GM20000 (cell line): ENCODE measurements at regions not wholly inside any gene's neighbourhood (a gene's known extent, or its start where the extent isn't known, plus 50 kb on each side); places are given as distances from the start of the nearest gene placed in this dataset.

Experiments used
- DNase-seq: peaks from one replicate; pipeline ENCODE4 v3.0.0; 2012; ENCODE audit warnings: low spot score
- CTCF ChIP-seq: IDR thresholded peaks from 2 replicates; pipeline ENCODE4 v1.5.1; 2012; ENCODE audit warnings: mild to moderate bottlenecking, control low read depth; ENCODE audit errors: extremely low read depth, missing control alignments

- no peak for DNase-seq
These were observed 333.7 kb downstream of the SEC14L1 start for GRCh38 chr17:77474292-77474988.

GRCh38 chr17:77475016-77475976 is 334.5 kb downstream of the SEC14L1 start:
- DNase-seq = no peak
- TF ChIP-seq CTCF = no peak

More at GRCh38 chr17:77474292-77474988, 333.7 kb downstream of the SEC14L1 start:
- TF ChIP-seq CTCF = no peak

GRCh38 chr17:77476006-77476405 is 335.2 kb downstream of the SEC14L1 start:
- no peak for DNase-seq
- TF ChIP-seq CTCF = no peak

- no peak for TF ChIP-seq CTCF
- no peak for DNase-seq
These were observed 335.7 kb downstream of the SEC14L1 start for GRCh38 chr17:77476498-77476897.

- TF ChIP-seq CTCF = no peak
- no peak for DNase-seq
These were observed 336.4 kb downstream of the SEC14L1 start for GRCh38 chr17:77476931-77477805.

- DNase-seq = no peak
- TF ChIP-seq CTCF = no peak
These were observed 337.5 kb downstream of the SEC14L1 start for GRCh38 chr17:77478281-77478680.
